NCI-H1694 (cell line): ENCODE measurements at regions not wholly inside any gene's neighbourhood (a gene's known extent, or its start where the extent isn't known, plus 50 kb on each side); places are given as distances from the start of the nearest gene placed in this dataset.
"Not testable (repeated sequence)": the region's sequence is repeated elsewhere in the genome, so short reads cannot be mapped to it uniquely, and the experiment has no call there.

ENCODE experiments used
- DNase-seq: peaks from one replicate; lab custom pipeline; 2025; lab: John Stamatoyannopoulos, UW

- no peak for DNase-seq
Observed at GRCh38 chr4:162943263-162943662, 223.4 kb downstream of the NAF1 start.

GRCh38 chr4:162938738-162939485 is 227.8 kb downstream of the NAF1 start:
- no peak for DNase-seq

GRCh38 chr4:162935214-162935613 is 231.5 kb downstream of the NAF1 start:
- DNase-seq, result no peak

- no peak for DNase-seq
Observed at GRCh38 chr4:162931286-162931685, 235.4 kb downstream of the NAF1 start.

- DNase-seq, result no peak
Observed at GRCh38 chr4:162921178-162921785, 245.4 kb downstream of the NAF1 start.

GRCh38 chr4:162920649-162921048 is 246.0 kb downstream of the NAF1 start:
- DNase-seq, result no peak

- DNase-seq, result no peak
Observed at GRCh38 chr4:162912482-162912881, 254.2 kb downstream of the NAF1 start.

GRCh38 chr4:162911349-162911748 is 255.3 kb downstream of the NAF1 start:
- DNase-seq, result no peak

- DNase-seq, result no peak
Observed at GRCh38 chr4:162909952-162910351, 256.7 kb downstream of the NAF1 start.

GRCh38 chr4:162894387-162894786 is 272.3 kb downstream of the NAF1 start:
- DNase-seq, result no peak

- DNase-seq, result no peak
Observed at GRCh38 chr4:162891788-162892707, 274.6 kb downstream of the NAF1 start.

- no peak for DNase-seq
Observed at GRCh38 chr4:162878096-162878495, 288.6 kb downstream of the NAF1 start.

- no peak for DNase-seq
Observed at GRCh38 chr4:162874748-162875147, 291.9 kb downstream of the NAF1 start.

GRCh38 chr4:162871990-162872389 is 294.7 kb downstream of the NAF1 start:
- DNase-seq, result no peak

GRCh38 chr4:162869157-162869556 is 297.5 kb downstream of the NAF1 start:
- no peak for DNase-seq

GRCh38 chr4:162866565-162866964 is 300.1 kb downstream of the NAF1 start:
- DNase-seq, result no peak

- DNase-seq, result no peak
Observed at GRCh38 chr4:162865102-162865501, 301.6 kb downstream of the NAF1 start.

- no peak for DNase-seq
Observed at GRCh38 chr4:162853788-162854187, 312.9 kb downstream of the NAF1 start.

GRCh38 chr4:162852642-162853041 is 314.0 kb downstream of the NAF1 start:
- no peak for DNase-seq

GRCh38 chr4:162851241-162851758 is 315.4 kb downstream of the NAF1 start:
- DNase-seq, result not testable (repeated sequence)

- DNase-seq, result no peak
Observed at GRCh38 chr4:162849937-162850336, 316.8 kb downstream of the NAF1 start.

- no peak for DNase-seq
Observed at GRCh38 chr4:162847945-162848549, 318.6 kb downstream of the NAF1 start.
